ENCODE measurements at regions not wholly inside any gene's neighbourhood (a gene's known extent, or its start where the extent isn't known, plus 50 kb on each side); places are given as distances from the start of the nearest gene placed in this dataset.

- Histone ChIP-seq H2AFZ (ENCODE audit: low read length) (no peak overlapping the region), H3K4me1 (replicated peaks in 1 of 4; ENCODE audit: control insufficient read depth in 3 of 4, insufficient read depth in 4 of 4, low read length in 3 of 4) (no peaks in the 10 kb centered on the region), H3K18ac (ENCODE audit: extremely low read depth, low read length) (no peak overlapping the region), H3K23me2 (ENCODE audit: low read depth, low read length) (no peaks in the 10 kb centered on the region), H2AK5ac (ENCODE audit: low read depth, low read length) (no peak overlapping the region), H3K9ac (replicated peaks in 1 of 4; ENCODE audit: extremely low read depth in 1 of 4, low read depth in 3 of 4, low read length in 3 of 4) (no peak overlapping the region), H2BK12ac (ENCODE audit: low read depth, low read length) (no peak overlapping the region), H3K56ac (replicated peaks; ENCODE audit: insufficient read length, low read depth, low read length) (no peak overlapping the region), H4K5ac (ENCODE audit: insufficient read length, low read depth, low read length) (no peak overlapping the region), H2BK120ac (replicated peaks; ENCODE audit: low read depth, low read length) (no peak overlapping the region), H4K8ac (ENCODE audit: extremely low read depth, insufficient read depth, low read length) (no peak overlapping the region), H3K4me2 (ENCODE audit: insufficient read depth in 1 of 2, low read depth in 2 of 2, low read length in 2 of 2) (no peak overlapping the region), H2BK15ac (ENCODE audit: low read length) (no peak overlapping the region), H3K23ac (ENCODE audit: insufficient read length) (no peak overlapping the region), H3K79me2 (ENCODE audit: control insufficient read depth in 1 of 2, insufficient read depth in 2 of 2, low read length in 2 of 2) (no peaks in the 10 kb centered on the region), H3K27me3 (replicated peaks in 1 of 4; ENCODE audit: control insufficient read depth in 3 of 4, extremely low read depth in 1 of 4, insufficient read depth in 3 of 4, low read length in 3 of 4) (no peaks in the 10 kb centered on the region), H3K4me3 (ENCODE audit: extremely low read depth in 1 of 4, insufficient read depth in 2 of 4, low read depth in 3 of 4, low read length in 4 of 4) (no peak overlapping the region), H3K14ac (ENCODE audit: insufficient read length) (no peak overlapping the region), H3K9me3 (ENCODE audit: insufficient read depth in 2 of 2, low read depth in 1 of 2, low read length in 1 of 2) (peaks cover 20 to 23% of the 10 kb centered on the region in 2 experiments), H4K20me1 (replicated peaks in 1 of 2; ENCODE audit: control insufficient read depth in 1 of 2, insufficient read depth in 2 of 2, low read length in 2 of 2) (no peaks in the 10 kb centered on the region), H3K36me3 (ENCODE audit: control insufficient read depth in 2 of 4, insufficient read depth in 4 of 4, low read length in 3 of 4) (no peaks in the 10 kb centered on the region), H3K27ac (ENCODE audit: low read depth, low read length) (no peak overlapping the region), H2BK5ac (ENCODE audit: low read depth, low read length) (no peak overlapping the region), H4K91ac (replicated peaks; ENCODE audit: insufficient read length, low read length) (no peak overlapping the region), H2BK20ac (ENCODE audit: low read length) (no peak overlapping the region), H3K79me1 (ENCODE audit: low read depth, low read length) (no peaks in the 10 kb centered on the region), H3K4ac (replicated peaks; ENCODE audit: insufficient read length, low read depth, low read length) (no peak overlapping the region)
- DNase-seq (ENCODE audit: low read depth in 1 of 2, low spot score in 2 of 2) (no peak), FAIRE-seq (no peak)
- WGBS, 2 experiments (ENCODE audit: extremely low coverage in 1 of 2, insufficient coverage in 1 of 2, insufficient read length in 1 of 2, insufficient replicate concordance in 2 of 2, low coverage in 1 of 2, low lambda C conversion rate in 2 of 2, missing lambda C conversion rate in 1 of 2) = 79% methylated on average over 2 of the region's 2 CpGs; no CpG with 5 or more reads in 1 of the 2 experiments
- CTCF ChIA-PET (ENCODE audit: partially characterized antibody) = interaction anchor here (1.4 kb wide), 1 partner anchor 15 kb away, joined by 4 read pairs; no protein-coding TSS in a partner anchor
- POLR2A ChIA-PET (ENCODE audit: partially characterized antibody) = no interaction called here
- no peak for TF ChIP-seq HDAC2 (IDR thresholded peaks at IDR 0.05; ENCODE audit: borderline replicate concordance in 1 of 2, low read depth in 2 of 2, low read length in 2 of 2)
Measured at GRCh38 chr2:57217013-57217412, 829.6 kb upstream of the VRK2 start.

All from H1 (cell line).